ENCODE measurements at regions not wholly inside any gene's neighbourhood (a gene's known extent, or its start where the extent isn't known, plus 50 kb on each side); places are given as distances from the start of the nearest gene placed in this dataset.

DNA sequence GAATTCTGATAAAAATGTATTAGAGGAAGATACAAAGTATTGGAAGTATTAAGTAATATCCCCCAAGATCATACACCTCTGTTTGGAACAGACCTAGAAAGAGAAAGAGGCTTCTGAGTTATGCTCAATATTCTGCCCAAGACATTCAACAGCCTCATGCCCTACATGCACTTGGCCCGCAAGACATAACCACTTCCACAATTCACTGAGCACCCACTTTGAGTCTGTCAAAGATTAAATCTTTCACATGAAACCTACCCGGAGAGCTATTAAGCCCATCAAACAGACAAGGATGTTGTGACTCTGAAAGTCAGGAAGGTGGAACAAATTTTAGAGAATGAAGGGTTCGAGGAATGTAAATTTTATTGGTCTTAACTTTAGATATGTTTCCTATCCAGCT, 344.7 kb upstream of the SYT4 start:
- H3K4me3 ChIP-seq (replicated peaks; ENCODE audit: low read depth, low read length): no peak overlapping the region
- TF ChIP-seq, protein P1, sequence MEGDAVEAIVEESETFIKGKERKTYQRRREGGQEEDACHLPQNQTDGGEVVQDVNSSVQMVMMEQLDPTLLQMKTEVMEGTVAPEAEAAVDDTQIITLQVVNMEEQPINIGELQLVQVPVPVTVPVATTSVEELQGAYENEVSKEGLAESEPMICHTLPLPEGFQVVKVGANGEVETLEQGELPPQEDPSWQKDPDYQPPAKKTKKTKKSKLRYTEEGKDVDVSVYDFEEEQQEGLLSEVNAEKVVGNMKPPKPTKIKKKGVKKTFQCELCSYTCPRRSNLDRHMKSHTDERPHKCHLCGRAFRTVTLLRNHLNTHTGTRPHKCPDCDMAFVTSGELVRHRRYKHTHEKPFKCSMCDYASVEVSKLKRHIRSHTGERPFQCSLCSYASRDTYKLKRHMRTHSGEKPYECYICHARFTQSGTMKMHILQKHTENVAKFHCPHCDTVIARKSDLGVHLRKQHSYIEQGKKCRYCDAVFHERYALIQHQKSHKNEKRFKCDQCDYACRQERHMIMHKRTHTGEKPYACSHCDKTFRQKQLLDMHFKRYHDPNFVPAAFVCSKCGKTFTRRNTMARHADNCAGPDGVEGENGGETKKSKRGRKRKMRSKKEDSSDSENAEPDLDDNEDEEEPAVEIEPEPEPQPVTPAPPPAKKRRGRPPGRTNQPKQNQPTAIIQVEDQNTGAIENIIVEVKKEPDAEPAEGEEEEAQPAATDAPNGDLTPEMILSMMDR (IDR thresholded peaks at IDR 0.05; ENCODE audit: insufficient read depth, low read length, poor library complexity, severe bottlenecking): no peak
- no peak for DNase-seq (ENCODE audit: extremely low read depth, insufficient read length)
- H3K27me3 ChIP-seq (replicated peaks; ENCODE audit: control insufficient read depth, insufficient read depth, low read length): no peaks in the 10 kb centered on the region
- no peaks in the 10 kb centered on the region for H3K36me3 ChIP-seq (ENCODE audit: control insufficient read depth, insufficient read depth, low read length)

DNA sequence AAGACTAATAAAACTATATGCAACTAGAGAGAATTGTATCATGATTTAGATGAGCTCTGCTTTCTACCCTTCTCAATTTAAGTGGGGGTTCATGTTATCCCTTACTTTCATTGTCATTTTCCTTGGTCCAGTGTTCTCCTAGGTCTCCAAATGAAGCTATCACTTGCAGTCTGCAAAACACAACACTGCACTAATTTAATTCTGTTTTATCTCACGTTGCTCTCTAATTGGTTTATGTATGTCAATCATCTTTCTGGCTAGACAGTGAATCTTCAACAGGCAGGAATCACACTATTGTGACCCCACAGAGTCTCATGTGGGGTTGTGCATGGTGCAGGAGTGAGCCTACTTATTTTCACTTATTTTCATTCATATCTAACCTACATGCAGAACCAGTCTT, 348.3 kb upstream of the SYT4 start:
- DNase-seq (ENCODE audit: extremely low read depth, insufficient read length): no peak
- H3K4me3 ChIP-seq (replicated peaks; ENCODE audit: low read depth, low read length): no peak overlapping the region
- TF ChIP-seq, protein P1 (IDR thresholded peaks at IDR 0.05; ENCODE audit: insufficient read depth, low read length, poor library complexity, severe bottlenecking): no peak
- no peaks in the 10 kb centered on the region for H3K27me3 ChIP-seq (replicated peaks; ENCODE audit: control insufficient read depth, insufficient read depth, low read length)
- no peaks in the 10 kb centered on the region for H3K36me3 ChIP-seq (ENCODE audit: control insufficient read depth, insufficient read depth, low read length)

DNA sequence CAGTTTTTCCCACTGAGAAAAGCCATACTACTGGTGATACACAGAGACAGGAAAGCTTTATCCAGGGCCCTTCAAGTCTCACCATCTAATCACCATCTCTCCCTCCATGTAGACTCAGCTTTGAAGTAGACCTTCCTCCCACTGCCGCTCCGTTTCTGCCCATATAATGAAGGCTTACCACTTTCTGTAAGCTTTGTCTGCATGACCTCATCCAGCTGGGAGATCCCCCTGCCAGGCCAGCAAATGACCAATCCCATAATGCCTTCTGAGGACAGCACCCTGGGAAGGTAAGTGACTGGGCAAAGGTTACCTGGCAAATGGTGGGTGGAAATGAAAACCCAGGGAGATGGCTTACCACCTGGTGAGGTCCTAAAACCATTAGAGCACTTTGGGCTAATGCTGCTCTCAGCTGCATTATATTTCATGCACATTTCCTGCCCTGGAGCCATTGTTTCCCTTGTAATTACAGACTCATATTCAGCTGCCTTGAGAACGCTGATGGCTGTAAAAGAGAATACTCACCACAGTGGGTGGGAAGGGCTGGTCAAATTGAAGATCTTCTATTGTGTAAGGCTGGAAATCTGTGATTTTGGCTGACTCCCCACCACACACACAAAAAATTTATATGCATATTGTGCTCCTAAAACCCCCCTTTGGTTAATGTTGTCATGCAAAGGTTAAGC, 350.7 kb upstream of the SYT4 start:
- no peak for DNase-seq (ENCODE audit: extremely low read depth, insufficient read length)
- TF ChIP-seq, protein P1 (IDR thresholded peaks at IDR 0.05; ENCODE audit: insufficient read depth, low read length, poor library complexity, severe bottlenecking): no peak
- Histone ChIP-seq H3K4me3 (replicated peaks; ENCODE audit: low read depth, low read length) (no peak overlapping the region), H3K36me3 (ENCODE audit: control insufficient read depth, insufficient read depth, low read length) (no peaks in the 10 kb centered on the region), H3K27me3 (replicated peaks; ENCODE audit: control insufficient read depth, insufficient read depth, low read length) (no peaks in the 10 kb centered on the region; the same call in 1 of the 2 replicates)

DNA sequence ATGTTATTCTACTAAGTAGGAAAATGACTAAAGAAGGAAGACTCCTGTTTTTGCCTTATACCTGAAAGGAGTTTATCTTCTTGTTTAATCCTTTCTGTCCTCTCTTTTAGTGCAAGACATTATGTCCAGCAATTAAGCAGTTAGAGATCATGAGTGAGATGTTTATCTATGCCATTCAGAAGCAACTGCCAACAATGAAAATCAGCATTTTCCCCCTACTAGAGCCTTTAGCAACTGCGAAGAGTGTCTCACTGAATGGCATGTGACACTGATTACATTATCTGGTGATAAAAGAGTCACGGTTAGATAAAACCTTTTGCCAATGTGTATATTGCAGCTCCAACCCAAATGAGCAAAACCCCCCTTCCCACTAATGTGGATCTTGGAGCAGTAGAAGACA, 357.7 kb upstream of the SYT4 start:
- TF ChIP-seq, protein P1 (IDR thresholded peaks at IDR 0.05; ENCODE audit: insufficient read depth, low read length, poor library complexity, severe bottlenecking): no peak
- Histone ChIP-seq H3K4me3 (replicated peaks; ENCODE audit: low read depth, low read length) (no peak overlapping the region), H3K36me3 (ENCODE audit: control insufficient read depth, insufficient read depth, low read length) (no peaks in the 10 kb centered on the region), H3K27me3 (replicated peaks; ENCODE audit: control insufficient read depth, insufficient read depth, low read length) (no peaks in the 10 kb centered on the region; the same call in 1 of the 2 replicates)
- DNase-seq (ENCODE audit: extremely low read depth, insufficient read length): no peak

DNA sequence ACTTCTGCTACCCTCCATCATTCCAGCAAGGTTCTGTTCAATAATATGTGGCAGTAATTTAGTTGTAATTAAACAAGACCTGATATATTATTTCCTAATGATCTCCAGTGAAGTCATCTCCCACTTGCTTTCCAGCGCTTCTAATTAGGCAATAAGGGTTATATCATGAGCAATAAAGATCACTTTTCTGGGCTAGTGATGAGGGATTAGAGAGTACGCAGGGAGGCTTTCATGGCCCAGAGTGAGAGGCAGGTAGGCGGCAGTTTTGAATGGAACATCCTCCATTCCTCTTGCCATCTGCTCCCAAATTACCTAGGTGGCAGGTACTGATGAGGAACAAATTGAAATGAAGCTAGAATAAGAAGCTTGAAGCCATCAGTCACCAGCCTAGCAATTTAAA, 358.1 kb upstream of the SYT4 start:
- TF ChIP-seq, protein P1 (IDR thresholded peaks at IDR 0.05; ENCODE audit: insufficient read depth, low read length, poor library complexity, severe bottlenecking): no peak
- Histone ChIP-seq H3K4me3 (replicated peaks; ENCODE audit: low read depth, low read length) (no peak overlapping the region), H3K36me3 (ENCODE audit: control insufficient read depth, insufficient read depth, low read length) (no peaks in the 10 kb centered on the region), H3K27me3 (replicated peaks; ENCODE audit: control insufficient read depth, insufficient read depth, low read length) (no peaks in the 10 kb centered on the region; the same call in 1 of the 2 replicates)
- no peak for DNase-seq (ENCODE audit: extremely low read depth, insufficient read length)

Data from GM06990 (cell line).